Neutrophil (primary cell): ENCODE measurements at regions not wholly inside any gene's neighbourhood (a gene's known extent, or its start where the extent isn't known, plus 50 kb on each side); places are given as distances from the start of the nearest gene placed in this dataset.

Experiments used
- H3K27ac ChIP-seq: fragments of 200-600 bp; sonication (generic); 2 replicates; pipeline ENCODE4 v1.5.1; 2016; ENCODE audit warnings: mild to moderate bottlenecking, moderate library complexity
- H3K27me3 ChIP-seq: fragments of 200-600 bp; sonication (generic); 2 replicates; pipeline ENCODE4 v1.6.0; 2016; ENCODE audit warnings: mild to moderate bottlenecking
- H3K36me3 ChIP-seq: fragments of 200-600 bp; sonication (generic); 2 replicates; pipeline ENCODE4 v1.5.1; 2017
- H3K4me1 ChIP-seq, 2 experiments: fragments of 200-600 bp in 1 of 2; sonication (generic) in 1 of 2; 1 replicate in 1 of 2; 2 replicates in 1 of 2; pipeline versions ENCODE4 v1.5.1 to v1.6.1; 2013 to 2016; ENCODE audit warnings: low read depth in 1 of 2, low read length in 1 of 2, mild to moderate bottlenecking in 1 of 2, moderate library complexity in 1 of 2; ENCODE audit not compliant: control insufficient read depth in 1 of 2, insufficient read depth in 1 of 2
- H3K4me3 ChIP-seq, 2 experiments: fragments of 200-600 bp in 1 of 2; sonication (generic) in 1 of 2; 1 replicate in 1 of 2; 2 replicates in 1 of 2; pipeline ENCODE4 v1.5.1; 2013 to 2016; ENCODE audit warnings: low read depth in 1 of 2, low read length in 1 of 2, mild to moderate bottlenecking in 1 of 2, moderate library complexity in 1 of 2
- H3K9me3 ChIP-seq: fragments of 200-600 bp; sonication (generic); 2 replicates; pipeline ENCODE4 v1.5.1; 2016
- CTCF ChIP-seq: fragments of 200-600 bp; sonication (generic); IDR thresholded peaks from 2 replicates; pipeline ENCODE4 v1.5.1; 2016; ENCODE audit warnings: antibody characterized with exemption

GRCh38 chrY:8151561-8151960 is 1185.7 kb upstream of the TSPY4 start:
- Histone ChIP-seq H3K27ac (no peak overlapping the region), H3K36me3 (no peaks in the 10 kb centered on the region), H3K9me3 (no peaks in the 10 kb centered on the region), H3K4me1 (no peaks in the 10 kb centered on the region), H3K4me3 (no peak overlapping the region), H3K27me3 (no peaks in the 10 kb centered on the region)
- TF ChIP-seq CTCF: no peak

- Histone ChIP-seq H3K36me3 (no peaks in the 10 kb centered on the region), H3K27ac (no peak overlapping the region), H3K4me1 (no peaks in the 10 kb centered on the region), H3K27me3 (no peaks in the 10 kb centered on the region), H3K9me3 (no peaks in the 10 kb centered on the region), H3K4me3 (no peak overlapping the region)
- no peak for TF ChIP-seq CTCF
Observed at GRCh38 chrY:8128578-8128977, 1208.7 kb upstream of the TSPY4 start.

- H3K9me3 ChIP-seq: no peaks in the 10 kb centered on the region
- no peak for TF ChIP-seq CTCF
- H3K4me1 ChIP-seq: no peaks in the 10 kb centered on the region
- H3K4me3 ChIP-seq: no peak overlapping the region
- no peaks in the 10 kb centered on the region for H3K36me3 ChIP-seq
- no peaks in the 10 kb centered on the region for H3K27me3 ChIP-seq
- no peak overlapping the region for H3K27ac ChIP-seq
Observed at GRCh38 chrY:8125907-8126571, 1211.2 kb upstream of the TSPY4 start.

- Histone ChIP-seq H3K9me3 (no peaks in the 10 kb centered on the region), H3K36me3 (no peaks in the 10 kb centered on the region), H3K4me1 (no peaks in the 10 kb centered on the region), H3K27ac (no peak overlapping the region), H3K4me3 (no peak overlapping the region), H3K27me3 (no peaks in the 10 kb centered on the region)
- no peak for TF ChIP-seq CTCF
Observed at GRCh38 chrY:8121825-8122224, 1210.3 kb upstream of the AMELY start.

- H3K27ac ChIP-seq: no peak overlapping the region
- H3K36me3 ChIP-seq: no peaks in the 10 kb centered on the region
- H3K4me1 ChIP-seq: no peaks in the 10 kb centered on the region
- no peak overlapping the region for H3K4me3 ChIP-seq
- H3K27me3 ChIP-seq: no peaks in the 10 kb centered on the region
- no peaks in the 10 kb centered on the region for H3K9me3 ChIP-seq
- no peak for TF ChIP-seq CTCF
Observed at GRCh38 chrY:8094429-8094828, 1182.9 kb upstream of the AMELY start.
